DND-41 (cell line): ENCODE measurements at regions not wholly inside any gene's neighbourhood (a gene's known extent, or its start where the extent isn't known, plus 50 kb on each side); places are given as distances from the start of the nearest gene placed in this dataset.

Experiments used
- ATAC-seq: fragments of 200-7000 bp; cut with Tn5 transposase; 3 replicates; pipeline ENCODE4 v1.9.1; 2021; ENCODE audit warnings: low read depth; ENCODE audit not compliant: insufficient read depth
- DNase-seq: peaks from one replicate; pipeline ENCODE4 v3.0.0-alpha.2; 2020
- H2AFZ ChIP-seq: 2 replicates; pipeline ENCODE4 v1.6.0; 2012; ENCODE audit warnings: low read depth, low read length
- H3K27ac ChIP-seq: 2 replicates; pipeline ENCODE4 v1.5.1; 2012; ENCODE audit warnings: low read length, inconsistent platforms
- H3K27me3 ChIP-seq: fragments of 200-600 bp; sonication (generic); 2 replicates; pipeline ENCODE4 v1.6.0; 2012; ENCODE audit warnings: low read length, mild to moderate bottlenecking, inconsistent platforms; ENCODE audit not compliant: insufficient read depth, poor library complexity
- H3K36me3 ChIP-seq: 2 replicates; pipeline ENCODE4 v1.5.1; 2012; ENCODE audit warnings: low read length, inconsistent platforms; ENCODE audit not compliant: insufficient read depth
- H3K4me1 ChIP-seq: 2 replicates; pipeline ENCODE4 v1.5.1; 2012; ENCODE audit warnings: mild to moderate bottlenecking, low read length; ENCODE audit not compliant: insufficient read depth
- H3K4me2 ChIP-seq: 2 replicates; pipeline ENCODE4 v1.6.0; 2012; ENCODE audit warnings: mild to moderate bottlenecking, moderate library complexity, low read length, inconsistent platforms; ENCODE audit not compliant: insufficient read depth
- H3K4me3 ChIP-seq, 2 experiments: fragments of 200-600 bp in 1 of 2; shearing (Covaris generic) in 1 of 2; 2 replicates each; pipeline ENCODE4 v1.5.1; 2012 to 2016; ENCODE audit warnings: inconsistent platforms in 2 of 2, low read length in 2 of 2, mild to moderate bottlenecking in 2 of 2, low read depth in 1 of 2, moderate library complexity in 1 of 2
- H3K79me2 ChIP-seq: 2 replicates; pipeline ENCODE4 v1.6.0; 2012; ENCODE audit warnings: low read length, inconsistent platforms; ENCODE audit not compliant: insufficient read depth
- H3K9ac ChIP-seq: 2 replicates; pipeline ENCODE4 v1.6.0; 2012; ENCODE audit warnings: low read depth, mild to moderate bottlenecking, inconsistent platforms, low read length, moderate library complexity
- H3K9me3 ChIP-seq: 2 replicates; pipeline ENCODE4 v1.5.1; 2012; ENCODE audit warnings: low read length, moderate library complexity, mild to moderate bottlenecking, inconsistent platforms; ENCODE audit not compliant: insufficient read depth, severe bottlenecking
- H4K20me1 ChIP-seq: 2 replicates; pipeline ENCODE4 v1.6.0; 2012; ENCODE audit warnings: low read length; ENCODE audit not compliant: insufficient read depth
- EZH2 ChIP-seq: IDR thresholded peaks from 3 replicates; pipeline ENCODE4 v1.6.1; 2012; ENCODE audit warnings: borderline replicate concordance, low read depth, mild to moderate bottlenecking, moderate library complexity, low read length, inconsistent platforms; ENCODE audit not compliant: severe bottlenecking
- TF ChIP-seq, protein P1 (sequence below): IDR thresholded peaks from 2 replicates; pipeline ENCODE4 v1.5.1; 2012; ENCODE audit warnings: borderline replicate concordance, low read length, moderate library complexity, mild to moderate bottlenecking; ENCODE audit not compliant: poor library complexity, severe bottlenecking; ENCODE audit errors: extremely low read depth

DNA sequence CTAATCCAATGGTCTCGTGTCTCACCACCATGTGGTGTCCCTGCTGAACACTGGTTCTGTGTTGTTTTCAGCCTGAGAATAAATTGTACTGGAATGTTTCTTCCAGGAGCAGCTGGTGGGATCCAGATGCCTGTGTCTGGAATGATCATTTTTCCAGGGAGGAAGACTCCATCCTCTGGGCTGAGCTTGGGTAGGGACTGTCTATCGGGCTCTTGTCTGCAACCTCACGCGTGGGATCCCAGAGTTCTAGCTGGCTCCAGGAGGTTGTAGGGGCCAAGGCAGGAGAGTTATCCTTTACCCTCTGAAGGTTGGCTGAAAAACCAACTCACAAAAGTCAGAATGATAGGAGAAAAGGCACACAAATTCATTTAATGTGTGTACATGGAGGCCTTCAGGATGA is 144.1 kb upstream of the B3GAT1 start:
- H2AFZ ChIP-seq = no peak overlapping the region
- no peaks in the 10 kb centered on the region for H3K79me2 ChIP-seq
- no peaks in the 10 kb centered on the region for H3K27me3 ChIP-seq
- peaks cover 33% of the 10 kb centered on the region for H3K4me1 ChIP-seq
- H3K9me3 ChIP-seq = no peaks in the 10 kb centered on the region
- no peak overlapping the region for H3K9ac ChIP-seq
- H3K4me3 ChIP-seq = no peak overlapping the region
- no peak overlapping the region for H3K27ac ChIP-seq
- no peaks in the 10 kb centered on the region for H3K36me3 ChIP-seq
- TF ChIP-seq EZH2 = no peak
- TF ChIP-seq, protein P1, sequence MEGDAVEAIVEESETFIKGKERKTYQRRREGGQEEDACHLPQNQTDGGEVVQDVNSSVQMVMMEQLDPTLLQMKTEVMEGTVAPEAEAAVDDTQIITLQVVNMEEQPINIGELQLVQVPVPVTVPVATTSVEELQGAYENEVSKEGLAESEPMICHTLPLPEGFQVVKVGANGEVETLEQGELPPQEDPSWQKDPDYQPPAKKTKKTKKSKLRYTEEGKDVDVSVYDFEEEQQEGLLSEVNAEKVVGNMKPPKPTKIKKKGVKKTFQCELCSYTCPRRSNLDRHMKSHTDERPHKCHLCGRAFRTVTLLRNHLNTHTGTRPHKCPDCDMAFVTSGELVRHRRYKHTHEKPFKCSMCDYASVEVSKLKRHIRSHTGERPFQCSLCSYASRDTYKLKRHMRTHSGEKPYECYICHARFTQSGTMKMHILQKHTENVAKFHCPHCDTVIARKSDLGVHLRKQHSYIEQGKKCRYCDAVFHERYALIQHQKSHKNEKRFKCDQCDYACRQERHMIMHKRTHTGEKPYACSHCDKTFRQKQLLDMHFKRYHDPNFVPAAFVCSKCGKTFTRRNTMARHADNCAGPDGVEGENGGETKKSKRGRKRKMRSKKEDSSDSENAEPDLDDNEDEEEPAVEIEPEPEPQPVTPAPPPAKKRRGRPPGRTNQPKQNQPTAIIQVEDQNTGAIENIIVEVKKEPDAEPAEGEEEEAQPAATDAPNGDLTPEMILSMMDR = no peak
- H4K20me1 ChIP-seq = no peaks in the 10 kb centered on the region
- DNase-seq (no peak), ATAC-seq (no peak)
- H3K4me2 ChIP-seq = no peak overlapping the region

DNA sequence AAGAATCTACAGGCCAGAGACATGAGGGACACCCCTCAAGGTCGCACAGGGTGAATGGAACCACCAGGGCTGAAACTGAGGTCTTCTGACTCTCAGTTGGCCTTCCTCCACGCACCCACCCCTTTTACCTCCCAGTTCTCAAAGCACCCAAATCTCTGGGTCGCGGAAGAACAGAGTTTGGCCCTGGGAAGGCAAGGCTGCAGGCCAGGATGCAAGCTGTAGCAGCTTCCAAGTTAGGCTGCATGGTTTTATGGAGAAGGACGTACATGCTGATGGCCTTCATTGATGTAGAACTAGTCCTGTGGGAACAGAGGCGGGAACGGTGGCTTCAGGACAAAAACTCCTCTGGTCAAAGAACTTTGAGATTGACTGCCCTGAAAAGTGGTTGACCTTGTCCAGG is 143.5 kb upstream of the B3GAT1 start:
- Histone ChIP-seq H3K9me3 (no peaks in the 10 kb centered on the region), H2AFZ (no peak overlapping the region), H3K27me3 (no peaks in the 10 kb centered on the region), H3K36me3 (no peaks in the 10 kb centered on the region), H3K79me2 (no peaks in the 10 kb centered on the region), H3K27ac (no peak overlapping the region), H3K4me1 (peaks cover 26% of the 10 kb centered on the region), H3K4me3 (no peak overlapping the region), H4K20me1 (no peaks in the 10 kb centered on the region), H3K9ac (no peak overlapping the region), H3K4me2 (no peak overlapping the region)
- no peak for ATAC-seq
- DNase-seq = no peak
- no peak for TF ChIP-seq EZH2
- TF ChIP-seq, protein P1 = no peak

DNA sequence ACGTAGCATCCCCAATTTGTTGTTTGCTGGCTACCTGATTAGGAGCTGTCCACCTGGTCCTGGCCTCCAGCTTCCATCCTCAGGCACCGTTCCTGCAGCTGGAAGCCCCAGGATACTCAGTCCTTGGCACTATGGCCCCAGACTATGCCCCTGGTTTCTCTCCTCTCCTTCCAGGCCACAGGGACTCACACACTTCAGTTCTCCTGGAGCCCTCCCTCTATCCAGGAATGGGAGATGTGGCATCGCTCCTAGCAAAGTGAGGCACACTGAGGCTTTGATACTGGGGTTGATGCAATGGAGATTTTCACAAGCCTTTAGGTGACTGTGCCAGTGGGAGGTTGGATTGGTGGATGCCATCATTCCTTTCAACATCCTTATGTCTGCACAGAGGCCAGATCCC is 142.8 kb upstream of the B3GAT1 start:
- TF ChIP-seq, protein P1 = no peak
- no peak for TF ChIP-seq EZH2
- no peaks in the 10 kb centered on the region for H3K9me3 ChIP-seq
- no peak overlapping the region for H3K4me3 ChIP-seq
- no peaks in the 10 kb centered on the region for H3K79me2 ChIP-seq
- H3K4me1 ChIP-seq = peaks cover 19% of the 10 kb centered on the region
- H3K27ac ChIP-seq = no peak overlapping the region
- H3K36me3 ChIP-seq = no peaks in the 10 kb centered on the region
- H3K4me2 ChIP-seq = no peak overlapping the region
- H4K20me1 ChIP-seq = no peaks in the 10 kb centered on the region
- H2AFZ ChIP-seq = no peak overlapping the region
- H3K27me3 ChIP-seq = no peaks in the 10 kb centered on the region
- DNase-seq = no peak
- H3K9ac ChIP-seq = no peak overlapping the region
- no peak for ATAC-seq

DNA sequence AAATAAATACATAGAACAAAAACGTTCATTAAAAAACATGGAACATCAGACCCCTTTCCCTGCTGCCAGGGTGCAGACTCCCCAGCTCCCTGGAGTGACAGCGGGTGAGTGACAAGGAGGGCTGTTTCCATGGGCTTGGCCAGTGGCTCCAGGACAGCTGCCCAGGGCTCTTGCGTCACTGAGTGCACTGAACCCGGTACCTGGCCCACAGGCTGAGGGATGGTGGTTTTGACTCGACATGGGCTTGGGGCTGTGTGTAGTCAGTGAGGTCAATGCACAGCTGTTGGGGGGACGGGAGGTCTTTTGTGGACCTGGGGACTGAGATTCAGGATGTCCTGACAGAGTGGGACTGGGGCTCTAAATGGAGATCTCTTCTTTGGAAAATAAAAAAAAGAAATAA is 142.1 kb upstream of the B3GAT1 start:
- no peak overlapping the region for H3K9ac ChIP-seq
- TF ChIP-seq, protein P1 = no peak
- no peak for TF ChIP-seq EZH2
- no peak overlapping the region for H2AFZ ChIP-seq
- no peak overlapping the region for H3K27ac ChIP-seq
- H3K4me3 ChIP-seq = no peak overlapping the region
- H3K4me2 ChIP-seq = no peak overlapping the region
- no peak for ATAC-seq
- H3K4me1 ChIP-seq = peaks cover 12% of the 10 kb centered on the region
- H3K79me2 ChIP-seq = no peaks in the 10 kb centered on the region
- H3K9me3 ChIP-seq = no peaks in the 10 kb centered on the region
- no peaks in the 10 kb centered on the region for H3K36me3 ChIP-seq
- no peaks in the 10 kb centered on the region for H4K20me1 ChIP-seq
- DNase-seq = no peak
- H3K27me3 ChIP-seq = no peaks in the 10 kb centered on the region
